Neural crest cell (in vitro differentiated cells): ENCODE measurements at regions not wholly inside any gene's neighbourhood (a gene's known extent, or its start where the extent isn't known, plus 50 kb on each side); places are given as distances from the start of the nearest gene placed in this dataset.

Experiments used
- DNase-seq: peaks from one replicate; pipeline ENCODE4 v3.0.0; 2021; ENCODE audit warnings: low read depth, mixed read lengths, low spot score
- H3K27ac Mint-ChIP-seq: one replicate; pipeline ENCODE4 v1.8.0; 2021; ENCODE audit warnings: mild to moderate bottlenecking, mixed read lengths; ENCODE audit not compliant: unreplicated experiment
- H3K27me3 Mint-ChIP-seq: 2 replicates; pipeline ENCODE4 v1.8.0; 2021; ENCODE audit warnings: low read depth, mild to moderate bottlenecking, mixed read lengths
- H3K36me3 Mint-ChIP-seq: 2 replicates; pipeline ENCODE4 v1.8.0; 2021; ENCODE audit warnings: low read depth, mild to moderate bottlenecking, mixed read lengths
- H3K4me1 Mint-ChIP-seq: 2 replicates; pipeline ENCODE4 v1.8.0; 2021; ENCODE audit warnings: mixed read lengths
- H3K4me3 Mint-ChIP-seq: one replicate; pipeline ENCODE4 v1.8.0; 2021; ENCODE audit warnings: mild to moderate bottlenecking, mixed read lengths
- H3K9me3 Mint-ChIP-seq: 2 replicates; pipeline ENCODE4 v1.8.0; 2021; ENCODE audit warnings: mixed read lengths
- TF ChIP-seq, protein P1 (sequence below): fragments of 200-600 bp; sonication (generic); conservative IDR thresholded peaks from 2 replicates; pipeline ENCODE4 v1.5.0; 2021; ENCODE audit warnings: antibody characterized with exemption, mild to moderate bottlenecking

DNA sequence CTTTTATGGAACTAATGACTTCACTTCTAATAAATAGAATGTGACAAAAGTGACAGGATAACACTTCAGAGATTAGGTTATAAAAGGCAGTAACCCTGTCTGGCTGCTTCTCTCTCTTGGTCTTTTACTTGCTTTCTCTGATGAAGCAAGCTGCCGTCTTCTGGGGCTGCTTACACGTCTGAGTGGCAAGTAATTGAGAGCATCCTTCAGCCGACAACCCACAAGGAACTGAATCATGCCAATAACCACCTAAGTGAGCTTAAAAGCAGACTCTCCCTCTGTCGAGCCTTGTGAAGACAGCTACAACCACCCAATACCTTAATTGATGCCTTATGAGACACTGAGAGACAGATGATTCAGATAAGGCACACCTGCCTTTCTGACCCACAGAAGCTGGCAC, 1091.2 kb downstream of the SLITRK1 start:
- Mint-ChIP-seq H3K4me1 (no peaks in the 10 kb centered on the region), H3K27ac (no peak overlapping the region), H3K9me3 (no peaks in the 10 kb centered on the region), H3K4me3 (no peak overlapping the region), H3K36me3 (no peaks in the 10 kb centered on the region), H3K27me3 (no peaks in the 10 kb centered on the region)
- DNase-seq: no peak
- TF ChIP-seq, protein P1, sequence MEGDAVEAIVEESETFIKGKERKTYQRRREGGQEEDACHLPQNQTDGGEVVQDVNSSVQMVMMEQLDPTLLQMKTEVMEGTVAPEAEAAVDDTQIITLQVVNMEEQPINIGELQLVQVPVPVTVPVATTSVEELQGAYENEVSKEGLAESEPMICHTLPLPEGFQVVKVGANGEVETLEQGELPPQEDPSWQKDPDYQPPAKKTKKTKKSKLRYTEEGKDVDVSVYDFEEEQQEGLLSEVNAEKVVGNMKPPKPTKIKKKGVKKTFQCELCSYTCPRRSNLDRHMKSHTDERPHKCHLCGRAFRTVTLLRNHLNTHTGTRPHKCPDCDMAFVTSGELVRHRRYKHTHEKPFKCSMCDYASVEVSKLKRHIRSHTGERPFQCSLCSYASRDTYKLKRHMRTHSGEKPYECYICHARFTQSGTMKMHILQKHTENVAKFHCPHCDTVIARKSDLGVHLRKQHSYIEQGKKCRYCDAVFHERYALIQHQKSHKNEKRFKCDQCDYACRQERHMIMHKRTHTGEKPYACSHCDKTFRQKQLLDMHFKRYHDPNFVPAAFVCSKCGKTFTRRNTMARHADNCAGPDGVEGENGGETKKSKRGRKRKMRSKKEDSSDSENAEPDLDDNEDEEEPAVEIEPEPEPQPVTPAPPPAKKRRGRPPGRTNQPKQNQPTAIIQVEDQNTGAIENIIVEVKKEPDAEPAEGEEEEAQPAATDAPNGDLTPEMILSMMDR: no peak

DNA sequence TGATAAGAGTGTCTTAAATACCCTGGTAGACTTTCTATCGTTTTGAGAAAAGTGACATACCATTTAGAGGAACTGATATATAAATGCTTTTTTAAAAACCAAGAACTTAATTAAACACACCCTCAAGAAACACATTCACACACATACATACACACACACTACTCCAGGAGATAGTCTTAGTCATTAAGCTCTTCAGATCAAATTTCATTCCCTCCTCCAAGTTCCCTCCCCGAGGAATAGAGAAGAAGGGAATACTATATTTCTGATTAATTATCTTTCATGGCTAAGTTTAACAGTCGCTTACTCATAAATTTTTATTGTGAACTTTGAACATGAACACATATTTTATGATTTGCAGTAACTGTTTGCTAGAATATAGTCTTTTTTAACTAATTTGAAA, 1109.5 kb downstream of the SLITRK1 start:
- Mint-ChIP-seq H3K4me1 (peaks cover 6% of the 10 kb centered on the region), H3K27me3 (no peaks in the 10 kb centered on the region), H3K27ac (no peak overlapping the region), H3K36me3 (no peaks in the 10 kb centered on the region), H3K4me3 (no peak overlapping the region), H3K9me3 (no peaks in the 10 kb centered on the region)
- no peak for DNase-seq
- TF ChIP-seq, protein P1: no peak

DNA sequence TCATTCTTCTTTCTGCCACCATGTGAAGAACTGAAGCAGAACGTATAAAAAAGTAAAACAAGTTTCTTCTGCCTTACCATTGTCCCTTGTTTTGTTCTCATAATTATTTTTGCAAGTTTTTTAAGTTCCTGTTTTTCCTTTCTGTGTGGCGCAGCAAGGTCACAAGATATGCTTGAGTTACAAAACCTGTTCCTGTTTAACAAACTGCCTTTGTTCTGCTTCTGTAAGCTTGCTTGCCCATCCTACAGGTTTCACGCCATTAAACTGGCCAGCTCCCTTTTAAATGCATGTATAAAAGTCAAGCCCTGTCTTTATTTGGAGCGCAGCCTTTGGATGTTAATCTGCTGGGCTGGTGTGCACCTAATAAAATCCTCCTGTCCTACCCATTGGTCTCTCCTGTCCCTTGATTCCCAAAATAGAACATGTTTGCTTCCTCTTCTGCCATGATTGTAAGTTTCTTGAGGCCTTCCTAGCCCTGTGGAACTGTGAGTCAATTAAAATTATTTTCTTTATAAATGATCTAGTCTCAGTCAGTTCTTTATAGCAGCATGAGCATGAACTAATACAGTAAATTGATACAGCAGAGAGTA, 1115.4 kb downstream of the SLITRK1 start:
- peaks cover 8% of the 10 kb centered on the region for H3K9me3 Mint-ChIP-seq
- no peaks in the 10 kb centered on the region for H3K27me3 Mint-ChIP-seq
- H3K4me3 Mint-ChIP-seq: no peak overlapping the region
- no peak overlapping the region for H3K27ac Mint-ChIP-seq
- TF ChIP-seq, protein P1: no peak
- peaks cover 2% of the 10 kb centered on the region for H3K36me3 Mint-ChIP-seq
- H3K4me1 Mint-ChIP-seq: peaks cover 6% of the 10 kb centered on the region
- no peak for DNase-seq

DNA sequence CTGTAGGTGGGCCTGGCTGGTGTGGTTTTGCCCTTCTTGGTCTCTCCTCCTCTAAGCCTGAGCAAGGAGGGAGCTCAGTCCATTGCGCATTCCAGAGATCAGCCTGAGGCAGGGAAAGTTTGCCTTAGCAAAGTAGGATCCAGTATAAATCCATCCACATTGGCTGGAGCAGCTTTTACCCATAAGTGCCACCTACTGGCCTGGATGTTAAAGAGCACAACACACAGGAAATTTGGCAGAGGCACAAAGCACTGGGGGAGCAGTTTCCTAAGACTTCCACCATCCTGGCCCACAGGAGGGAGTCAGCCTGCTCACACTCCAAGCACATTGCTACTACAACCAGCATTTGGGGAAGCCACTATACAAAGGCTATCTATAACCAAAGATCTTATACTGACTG, 1124.2 kb downstream of the SLITRK1 start:
- H3K9me3 Mint-ChIP-seq: peaks cover 11% of the 10 kb centered on the region
- peaks cover 4% of the 10 kb centered on the region for H3K36me3 Mint-ChIP-seq
- H3K27me3 Mint-ChIP-seq: no peaks in the 10 kb centered on the region
- no peak overlapping the region for H3K27ac Mint-ChIP-seq
- H3K4me3 Mint-ChIP-seq: no peak overlapping the region
- H3K4me1 Mint-ChIP-seq: no peaks in the 10 kb centered on the region
- DNase-seq: no peak
- TF ChIP-seq, protein P1: peak; percentile 45

DNA sequence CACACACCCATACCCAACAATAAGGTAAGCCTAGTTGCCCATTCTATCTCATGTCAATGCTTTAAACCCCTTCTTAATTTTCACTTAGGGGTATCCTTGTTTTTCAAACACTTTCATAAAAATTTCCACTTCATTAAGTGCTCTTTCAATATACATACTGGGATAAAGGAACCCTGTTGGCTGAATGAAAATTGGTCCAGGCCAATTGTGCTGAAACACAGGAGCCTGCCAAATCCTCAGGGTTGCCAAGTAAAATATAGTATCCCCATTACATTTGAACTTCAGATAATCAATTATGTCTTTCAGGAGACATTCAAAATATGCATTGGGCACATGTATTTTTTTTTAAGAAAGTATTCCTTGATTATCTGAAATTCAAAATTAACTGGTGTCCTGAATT, 1131.1 kb downstream of the SLITRK1 start:
- Mint-ChIP-seq H3K4me3 (no peak overlapping the region), H3K36me3 (no peaks in the 10 kb centered on the region), H3K9me3 (no peaks in the 10 kb centered on the region), H3K27me3 (no peaks in the 10 kb centered on the region), H3K27ac (no peak overlapping the region), H3K4me1 (peaks cover 21% of the 10 kb centered on the region)
- DNase-seq: no peak
- TF ChIP-seq, protein P1: no peak
